ENCODE measurements at regions not wholly inside any gene's neighbourhood (a gene's known extent, or its start where the extent isn't known, plus 50 kb on each side); places are given as distances from the start of the nearest gene placed in this dataset.

- Histone ChIP-seq H4K20me1 (ENCODE audit: low read depth, low read length) (no peaks in the 10 kb centered on the region), H3K4me2 (ENCODE audit: low read depth, low read length, poor library complexity, severe bottlenecking) (no peak overlapping the region), H2AFZ (ENCODE audit: low read depth, low read length, severe bottlenecking) (no peak overlapping the region), H3F3A (ENCODE audit: insufficient read depth) (no peaks in the 10 kb centered on the region), H3K4me3 (ENCODE audit: insufficient read depth, low read length, poor library complexity, severe bottlenecking) (no peak overlapping the region), H3K9me3 (ENCODE audit: insufficient read depth, low read length) (no peaks in the 10 kb centered on the region), H3K27ac (ENCODE audit: low read depth, low read length) (no peak overlapping the region), H3K79me2 (ENCODE audit: insufficient read depth, low read length) (no peaks in the 10 kb centered on the region), H3K9me2 (replicated peaks; ENCODE audit: insufficient read depth, low read length) (no peaks in the 10 kb centered on the region), H3K27me3 (ENCODE audit: low read length) (no peaks in the 10 kb centered on the region), H3K36me3 (ENCODE audit: low read length) (no peaks in the 10 kb centered on the region), H3K9ac (ENCODE audit: low read length) (no peak overlapping the region)
- TF ChIP-seq EZH2phosphoT487 (conservative IDR thresholded peaks at IDR 0.05; ENCODE audit: low read length) (no peak), CTCF (IDR thresholded peaks at IDR 0.05; ENCODE audit: insufficient read depth, low read length, poor library complexity, severe bottlenecking) (no peak)
Measured at GRCh38 chr6:49054311-49054710, 408.7 kb downstream of the MMUT start.

GRCh38 chr6:49052901-49053300, 410.2 kb downstream of the MMUT start:
- H3K9me2 ChIP-seq (replicated peaks; ENCODE audit: insufficient read depth, low read length) = no peaks in the 10 kb centered on the region
- no peak overlapping the region for H3K27ac ChIP-seq (ENCODE audit: low read depth, low read length)
- H2AFZ ChIP-seq (ENCODE audit: low read depth, low read length, severe bottlenecking) = no peak overlapping the region
- no peaks in the 10 kb centered on the region for H4K20me1 ChIP-seq (ENCODE audit: low read depth, low read length)
- H3K79me2 ChIP-seq (ENCODE audit: insufficient read depth, low read length) = no peaks in the 10 kb centered on the region
- no peak overlapping the region for H3K9ac ChIP-seq (ENCODE audit: low read length)
- H3K27me3 ChIP-seq (ENCODE audit: low read length) = no peaks in the 10 kb centered on the region
- H3K4me2 ChIP-seq (ENCODE audit: low read depth, low read length, poor library complexity, severe bottlenecking) = no peak overlapping the region
- no peaks in the 10 kb centered on the region for H3K9me3 ChIP-seq (ENCODE audit: insufficient read depth, low read length)
- no peak for TF ChIP-seq CTCF (IDR thresholded peaks at IDR 0.05; ENCODE audit: insufficient read depth, low read length, poor library complexity, severe bottlenecking)
- TF ChIP-seq EZH2phosphoT487 (conservative IDR thresholded peaks at IDR 0.05; ENCODE audit: low read length) = no peak
- H3K36me3 ChIP-seq (ENCODE audit: low read length) = no peaks in the 10 kb centered on the region
- H3K4me3 ChIP-seq (ENCODE audit: insufficient read depth, low read length, poor library complexity, severe bottlenecking) = no peak overlapping the region
- H3F3A ChIP-seq (ENCODE audit: insufficient read depth) = no peaks in the 10 kb centered on the region

GRCh38 chr6:49051281-49051680, 411.8 kb downstream of the MMUT start:
- Histone ChIP-seq H4K20me1 (ENCODE audit: low read depth, low read length) (no peaks in the 10 kb centered on the region), H3K9me2 (replicated peaks; ENCODE audit: insufficient read depth, low read length) (no peaks in the 10 kb centered on the region), H3F3A (ENCODE audit: insufficient read depth) (no peaks in the 10 kb centered on the region), H2AFZ (ENCODE audit: low read depth, low read length, severe bottlenecking) (no peak overlapping the region), H3K27me3 (ENCODE audit: low read length) (no peaks in the 10 kb centered on the region), H3K4me2 (ENCODE audit: low read depth, low read length, poor library complexity, severe bottlenecking) (no peak overlapping the region), H3K9ac (ENCODE audit: low read length) (no peak overlapping the region), H3K36me3 (ENCODE audit: low read length) (no peaks in the 10 kb centered on the region), H3K27ac (ENCODE audit: low read depth, low read length) (no peak overlapping the region), H3K9me3 (ENCODE audit: insufficient read depth, low read length) (no peaks in the 10 kb centered on the region), H3K79me2 (ENCODE audit: insufficient read depth, low read length) (no peaks in the 10 kb centered on the region), H3K4me3 (ENCODE audit: insufficient read depth, low read length, poor library complexity, severe bottlenecking) (no peak overlapping the region)
- no peak for TF ChIP-seq CTCF (IDR thresholded peaks at IDR 0.05; ENCODE audit: insufficient read depth, low read length, poor library complexity, severe bottlenecking)
- no peak for TF ChIP-seq EZH2phosphoT487 (conservative IDR thresholded peaks at IDR 0.05; ENCODE audit: low read length)

DNA sequence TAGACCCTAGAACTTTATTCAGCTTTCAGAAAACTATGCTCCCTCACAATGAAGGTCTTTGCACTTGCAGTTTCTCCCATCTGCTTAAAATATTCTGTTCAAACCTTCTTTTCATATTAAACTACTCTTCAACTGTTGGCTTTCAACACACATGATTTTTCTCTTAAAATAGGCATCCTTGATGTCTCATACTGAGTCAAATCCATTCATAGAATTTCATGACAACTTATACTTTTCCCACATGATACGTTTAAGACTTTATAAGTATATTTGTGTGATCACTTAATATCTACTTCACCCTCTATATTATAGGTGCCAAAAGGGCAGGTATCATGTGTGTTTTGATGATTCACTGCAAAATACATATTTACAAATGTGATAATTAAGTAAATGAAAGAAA, 412.5 kb downstream of the MMUT start:
- H3K9me3 ChIP-seq (ENCODE audit: insufficient read depth, low read length) = no peaks in the 10 kb centered on the region
- no peak overlapping the region for H2AFZ ChIP-seq (ENCODE audit: low read depth, low read length, severe bottlenecking)
- H3K4me3 ChIP-seq (ENCODE audit: insufficient read depth, low read length, poor library complexity, severe bottlenecking) = no peak overlapping the region
- no peaks in the 10 kb centered on the region for H3K9me2 ChIP-seq (replicated peaks; ENCODE audit: insufficient read depth, low read length)
- H3K79me2 ChIP-seq (ENCODE audit: insufficient read depth, low read length) = no peaks in the 10 kb centered on the region
- H3K27me3 ChIP-seq (ENCODE audit: low read length) = no peaks in the 10 kb centered on the region
- no peak for TF ChIP-seq CTCF (IDR thresholded peaks at IDR 0.05; ENCODE audit: insufficient read depth, low read length, poor library complexity, severe bottlenecking)
- TF ChIP-seq EZH2phosphoT487 (conservative IDR thresholded peaks at IDR 0.05; ENCODE audit: low read length) = no peak
- H3F3A ChIP-seq (ENCODE audit: insufficient read depth) = no peaks in the 10 kb centered on the region
- H3K36me3 ChIP-seq (ENCODE audit: low read length) = no peaks in the 10 kb centered on the region
- H3K9ac ChIP-seq (ENCODE audit: low read length) = no peak overlapping the region
- no peak overlapping the region for H3K27ac ChIP-seq (ENCODE audit: low read depth, low read length)
- no peaks in the 10 kb centered on the region for H4K20me1 ChIP-seq (ENCODE audit: low read depth, low read length)
- no peak overlapping the region for H3K4me2 ChIP-seq (ENCODE audit: low read depth, low read length, poor library complexity, severe bottlenecking)
